Fibroblast of pulmonary artery (primary cell): ENCODE measurements at regions not wholly inside any gene's neighbourhood (a gene's known extent, or its start where the extent isn't known, plus 50 kb on each side); places are given as distances from the start of the nearest gene placed in this dataset.

Experiments used
- DNase-seq: peaks from one replicate; pipeline ENCODE4 v3.0.0-alpha.2; 2010; ENCODE audit warnings: low read depth
- H3K4me3 ChIP-seq: replicated peaks from 2 replicates; pipeline ENCODE4 v1.5.1; 2011; ENCODE audit warnings: low read depth, mild to moderate bottlenecking, control low read depth, low read length, moderate library complexity
- CTCF ChIP-seq: IDR thresholded peaks from 2 replicates; pipeline ENCODE4 v1.5.1; 2011; ENCODE audit warnings: mild to moderate bottlenecking, control low read depth, low read length, inconsistent platforms; ENCODE audit errors: missing control alignments

DNA sequence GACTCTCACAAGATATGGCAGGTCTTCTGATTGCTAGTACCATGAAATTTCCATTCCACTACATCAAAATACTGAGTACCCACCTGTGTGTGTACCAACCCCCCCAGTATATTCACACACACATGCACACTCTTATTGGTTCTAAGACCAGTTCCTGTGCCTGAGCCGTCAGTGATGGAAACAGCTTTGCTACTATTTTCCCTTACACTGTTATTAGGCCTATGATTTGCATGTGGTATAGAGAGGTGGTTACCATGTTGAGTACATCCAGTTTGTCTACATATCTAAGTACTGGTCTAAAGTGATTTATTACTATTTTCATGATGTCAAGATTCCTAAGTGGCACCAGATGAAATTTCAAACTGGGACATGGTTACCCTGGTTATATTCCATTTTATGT is 459.9 kb downstream of the BCKDHB start:
- DNase-seq, result no peak
- H3K4me3 ChIP-seq, result no peak overlapping the region

GRCh38 chr6:80553071-80553740 is 446.7 kb downstream of the BCKDHB start:
- no peak for TF ChIP-seq CTCF
- DNase-seq, result no peak
- H3K4me3 ChIP-seq, result no peak overlapping the region

More for the DNA sequence above, 459.9 kb downstream of the BCKDHB start:
- TF ChIP-seq CTCF, result no peak

GRCh38 chr6:80550748-80551147 is 444.3 kb downstream of the BCKDHB start:
- H3K4me3 ChIP-seq, result no peak overlapping the region
- no peak for DNase-seq
- TF ChIP-seq CTCF, result no peak

- no peak for DNase-seq
- no peak for TF ChIP-seq CTCF
- no peak overlapping the region for H3K4me3 ChIP-seq
Measured at GRCh38 chr6:80550281-80550680, 443.8 kb downstream of the BCKDHB start.

- DNase-seq, result peak; percentile 88
- TF ChIP-seq CTCF, result no peak
- H3K4me3 ChIP-seq, result no peak overlapping the region
Measured at GRCh38 chr6:80548532-80548931, 442.1 kb downstream of the BCKDHB start.

DNA sequence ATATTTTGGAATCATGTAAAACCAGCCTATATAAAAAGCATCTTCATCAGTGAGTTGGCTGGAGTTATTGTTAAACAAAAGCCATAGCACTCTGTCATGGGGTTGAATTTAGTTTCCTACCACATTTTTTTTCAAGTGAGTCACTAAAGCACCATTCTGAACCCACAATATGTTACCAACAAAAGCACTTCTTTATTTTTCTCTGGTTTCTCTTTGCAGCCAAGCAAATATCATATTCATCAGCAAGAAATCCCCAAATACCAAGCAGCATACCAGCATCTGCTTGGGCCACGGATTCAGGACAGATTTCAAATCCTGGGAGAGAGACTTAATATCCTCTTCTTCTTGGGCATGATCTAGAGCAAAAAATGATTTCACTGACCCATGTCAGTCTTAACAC is 441.4 kb downstream of the BCKDHB start:
- no peak overlapping the region for H3K4me3 ChIP-seq
- DNase-seq, result peak; percentile 78

More for the DNA sequence above, 441.4 kb downstream of the BCKDHB start:
- TF ChIP-seq CTCF, result no peak
